Stimulated activated memory B cell treated with anti-CD40 and anti-IgM and Interleukin-4, amounts not matched to agents 10 μg/mL and 1 μg/mL and 100 μg/mL, for 72 hours (primary cell): ENCODE measurements at regions not wholly inside any gene's neighbourhood (a gene's known extent, or its start where the extent isn't known, plus 50 kb on each side); places are given as distances from the start of the nearest gene placed in this dataset.
"Not testable (repeated sequence)": the region's sequence is repeated elsewhere in the genome, so short reads cannot be mapped to it uniquely, and the experiment has no call there.

Source experiments
- ATAC-seq: fragments of 150-1000 bp; cut with Tn5 transposase; 2 replicates; pipeline ENCODE4 v1.10.0; 2021
- H3K27ac Mint-ChIP-seq: one replicate; pipeline ENCODE4 v1.8.0; 2022; ENCODE audit warnings: mild to moderate bottlenecking, mixed read lengths
- H3K27me3 Mint-ChIP-seq: one replicate; pipeline ENCODE4 v1.8.0; 2022; ENCODE audit warnings: mixed read lengths
- H3K36me3 Mint-ChIP-seq: one replicate; pipeline ENCODE4 v1.8.0; 2022; ENCODE audit warnings: mixed read lengths
- H3K4me1 Mint-ChIP-seq: one replicate; pipeline ENCODE4 v1.8.0; 2022; ENCODE audit warnings: mixed read lengths
- H3K4me3 Mint-ChIP-seq: one replicate; pipeline ENCODE4 v1.8.0; 2022; ENCODE audit warnings: mild to moderate bottlenecking, moderate library complexity, mixed read lengths
- H3K9me3 Mint-ChIP-seq: one replicate; pipeline ENCODE4 v1.8.0; 2022; ENCODE audit warnings: mixed read lengths

GRCh38 chr4:150016621-150017020, 61.6 kb upstream of the DCLK2 start:
- not testable (repeated sequence) for H3K9me3 Mint-ChIP-seq, H3K36me3 Mint-ChIP-seq, H3K27ac Mint-ChIP-seq, H3K4me3 Mint-ChIP-seq, H3K4me1 Mint-ChIP-seq, ATAC-seq
- peaks cover 19% of the 10 kb centered on the region for H3K27me3 Mint-ChIP-seq

- no peak for ATAC-seq
- Mint-ChIP-seq H3K9me3 (peaks cover 6% of the 10 kb centered on the region), H3K27me3 (peaks cover 34% of the 10 kb centered on the region), H3K4me3 (no peak overlapping the region), H3K4me1 (no peaks in the 10 kb centered on the region), H3K36me3 (no peaks in the 10 kb centered on the region), H3K27ac (no peak overlapping the region)
Measured at GRCh38 chr4:150018257-150018656, 60.0 kb upstream of the DCLK2 start.

- ATAC-seq, result no peak
- H3K36me3 Mint-ChIP-seq, result no peaks in the 10 kb centered on the region
- no peak overlapping the region for H3K4me3 Mint-ChIP-seq
- no peaks in the 10 kb centered on the region for H3K4me1 Mint-ChIP-seq
- no peak overlapping the region for H3K27ac Mint-ChIP-seq
- peaks cover 11% of the 10 kb centered on the region for H3K9me3 Mint-ChIP-seq
- H3K27me3 Mint-ChIP-seq, result peaks cover 35% of the 10 kb centered on the region
Measured at GRCh38 chr4:150021483-150021882, 56.8 kb upstream of the DCLK2 start.

- ATAC-seq, result no peak
- Mint-ChIP-seq H3K27me3 (peaks cover 26% of the 10 kb centered on the region), H3K4me3 (no peak overlapping the region), H3K9me3 (peaks cover 16% of the 10 kb centered on the region), H3K36me3 (no peaks in the 10 kb centered on the region), H3K27ac (no peak overlapping the region), H3K4me1 (no peaks in the 10 kb centered on the region)
Measured at GRCh38 chr4:150023489-150023888, 54.8 kb upstream of the DCLK2 start.

- not testable (repeated sequence) for H3K4me3 Mint-ChIP-seq, H3K4me1 Mint-ChIP-seq, H3K36me3 Mint-ChIP-seq, ATAC-seq, H3K27ac Mint-ChIP-seq
- peaks cover 16% of the 10 kb centered on the region for H3K9me3 Mint-ChIP-seq
- H3K27me3 Mint-ChIP-seq, result peaks cover 23% of the 10 kb centered on the region
Measured at GRCh38 chr4:150026987-150027386, 51.3 kb upstream of the DCLK2 start.
